ENCODE measurements at regions not wholly inside any gene's neighbourhood (a gene's known extent, or its start where the extent isn't known, plus 50 kb on each side); places are given as distances from the start of the nearest gene placed in this dataset.

- TF ChIP-seq ZNF512B (CRISPR knock-in tag; IDR thresholded peaks at IDR 0.05; ENCODE audit: borderline replicate concordance) = no peak
Observed at GRCh38 chr6:88359530-88360202, 193.5 kb upstream of the CNR1 start (continued).

DNA sequence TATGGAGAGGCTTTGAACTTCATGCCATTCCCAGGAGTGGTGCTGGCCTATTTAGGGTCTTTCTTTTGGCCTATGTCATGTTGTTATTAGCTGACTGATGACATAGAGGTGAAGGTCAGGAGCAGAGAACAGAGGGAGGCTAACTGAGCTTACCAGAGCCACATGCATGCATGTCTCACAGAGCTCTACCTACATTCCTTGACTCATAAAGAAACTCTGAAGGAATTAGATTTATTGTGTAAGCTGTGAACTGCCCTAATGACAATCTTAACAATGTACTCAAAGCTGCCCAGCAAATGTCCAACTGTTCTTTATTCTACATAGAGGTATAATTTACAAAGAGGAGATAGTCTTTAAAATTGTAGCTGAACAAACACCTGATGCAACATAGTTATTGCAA lies 192.7 kb upstream of the CNR1 start:
- no peak overlapping the region for H3K4me3 ChIP-seq (replicated peaks in 1 of 3; ENCODE audit: insufficient read depth in 1 of 3, low read depth in 2 of 3, low read length in 3 of 3)
- peaks cover 0 to 1% of the 10 kb centered on the region in 2 experiments; a peak in 1 of 5 replicates for H3K27me3 ChIP-seq (ENCODE audit: control insufficient read depth in 1 of 2, insufficient read depth in 2 of 2, low read length in 2 of 2)
- ChIA-PET POLR2A (no interaction called here), CTCF (ENCODE audit: low intra/inter-chr PET ratio, low total read pairs) (no interaction called here)
- H3K9ac ChIP-seq (ENCODE audit: insufficient read depth, low read depth, low read length) = no peak overlapping the region
- H3K4me1 ChIP-seq (ENCODE audit: insufficient read depth, low read length) = no peaks in the 10 kb centered on the region
- in situ Hi-C loops (cut with HindIII; ENCODE audit: extremely low pct_ligation_motif_present, low pct_unique_long_range_greater_than_20kb) = no loop called here
- no TSS peak for BruUV-seq (replicated peaks)
- DNase-seq (ENCODE audit: low spot score) (no peak), FAIRE-seq (no peak), ATAC-seq (no peak)
- intact Hi-C loops (cut with micrococcal nuclease; ENCODE audit: unreplicated experiment) = no loop called here
- H2AFZ ChIP-seq (ENCODE audit: low read length) = no peak overlapping the region
- no peaks in the 10 kb centered on the region for H4K20me1 ChIP-seq (ENCODE audit: insufficient read depth, low read length)
- no peaks in the 10 kb centered on the region for H3K9me3 ChIP-seq (ENCODE audit: low read length)
- H3K4me2 ChIP-seq (ENCODE audit: low read depth, low read length) = no peak overlapping the region
- H3K36me3 ChIP-seq (replicated peaks in 1 of 2; ENCODE audit: control insufficient read depth in 1 of 2, insufficient read depth in 2 of 2, low read length in 2 of 2) = no peaks in the 10 kb centered on the region
- no peaks in the 10 kb centered on the region for H3K79me2 ChIP-seq (ENCODE audit: insufficient read depth, low read length)
- no peak for TF ChIP-seq NR2C2 (CRISPR knock-in tag; IDR thresholded peaks at IDR 0.05; ENCODE audit: borderline replicate concordance)
- no peak for TF ChIP-seq ZNF138 (CRISPR knock-in tag; IDR thresholded peaks at IDR 0.05; ENCODE audit: low read depth)
- TF ChIP-seq HBP1 (CRISPR knock-in tag; IDR thresholded peaks at IDR 0.05; ENCODE audit: low read depth) = no peak
- no peak for TF ChIP-seq ZNF644 (CRISPR knock-in tag; IDR thresholded peaks at IDR 0.05; ENCODE audit: low read depth)
- TF ChIP-seq GATAD2A (CRISPR knock-in tag; IDR thresholded peaks at IDR 0.05) = no peak
- no peak for TF ChIP-seq ZNF619 (CRISPR knock-in tag; IDR thresholded peaks at IDR 0.05)
- TF ChIP-seq ELF3 (CRISPR knock-in tag; IDR thresholded peaks at IDR 0.05) = no peak
- TF ChIP-seq, protein P1, sequence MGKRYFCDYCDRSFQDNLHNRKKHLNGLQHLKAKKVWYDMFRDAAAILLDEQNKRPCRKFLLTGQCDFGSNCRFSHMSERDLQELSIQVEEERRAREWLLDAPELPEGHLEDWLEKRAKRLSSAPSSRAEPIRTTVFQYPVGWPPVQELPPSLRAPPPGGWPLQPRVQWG (CRISPR knock-in tag; IDR thresholded peaks at IDR 0.05; ENCODE audit: borderline replicate concordance, low read depth) = no peak
- TF ChIP-seq BCL6 (CRISPR knock-in tag; IDR thresholded peaks at IDR 0.05) = no peak
- TF ChIP-seq ZNF468 (CRISPR knock-in tag; IDR thresholded peaks at IDR 0.05) = no peak
- no peak for TF ChIP-seq SNAPC2 (CRISPR knock-in tag; IDR thresholded peaks at IDR 0.05)
- no peak for TF ChIP-seq ZNF17 (CRISPR knock-in tag; IDR thresholded peaks at IDR 0.05)
- TF ChIP-seq NCOR1 (IDR thresholded peaks at IDR 0.05; ENCODE audit: borderline replicate concordance, low read length) = no peak
- no peak for TF ChIP-seq ZNF773 (CRISPR knock-in tag; IDR thresholded peaks at IDR 0.05; ENCODE audit: borderline replicate concordance)
- TF ChIP-seq ZKSCAN5 (CRISPR knock-in tag; IDR thresholded peaks at IDR 0.05) = no peak
- TF ChIP-seq NR3C1 (CRISPR knock-in tag; IDR thresholded peaks at IDR 0.05) = no peak
- no peak overlapping the region for H3K27ac ChIP-seq (ENCODE audit: extremely low read length, insufficient read depth, low read length)
